ENCODE measurements at regions not wholly inside any gene's neighbourhood (a gene's known extent, or its start where the extent isn't known, plus 50 kb on each side); places are given as distances from the start of the nearest gene placed in this dataset.
A peak's percentile ranks its signal among the peaks of the same experiment; 100 is the strongest.

- H3K4me3 ChIP-seq = no peak overlapping the region
- H3K27me3 ChIP-seq = no peaks in the 10 kb centered on the region
- peaks cover 0 to 47% (median 16%) of the 10 kb centered on the region in 12 donors for H3K4me1 ChIP-seq
- no peak for ATAC-seq
- no peak for DNase-seq
- WGBS, 4 donors = 90 to 96% (median 94%) methylated on average over 3 of the region's 3 CpGs
- no peak overlapping the region for H3K27ac ChIP-seq
- no peaks in the 10 kb centered on the region for H3K36me3 ChIP-seq
- H3K9me3 ChIP-seq = no peaks in the 10 kb centered on the region
- intact Hi-C loops (cut with DNase I) = loop anchor here in 1 of 10 donors (5.0 kb wide), 1 partner anchor 38 kb away; no protein-coding TSS in a partner anchor
- TF ChIP-seq CTCF (IDR thresholded peaks at IDR 0.05) (no peak), POLR2A (IDR thresholded peaks at IDR 0.05) (no peak)
Measured at GRCh38 chr10:3428826-3429225, 256.2 kb upstream of the PITRM1 start.

DNA sequence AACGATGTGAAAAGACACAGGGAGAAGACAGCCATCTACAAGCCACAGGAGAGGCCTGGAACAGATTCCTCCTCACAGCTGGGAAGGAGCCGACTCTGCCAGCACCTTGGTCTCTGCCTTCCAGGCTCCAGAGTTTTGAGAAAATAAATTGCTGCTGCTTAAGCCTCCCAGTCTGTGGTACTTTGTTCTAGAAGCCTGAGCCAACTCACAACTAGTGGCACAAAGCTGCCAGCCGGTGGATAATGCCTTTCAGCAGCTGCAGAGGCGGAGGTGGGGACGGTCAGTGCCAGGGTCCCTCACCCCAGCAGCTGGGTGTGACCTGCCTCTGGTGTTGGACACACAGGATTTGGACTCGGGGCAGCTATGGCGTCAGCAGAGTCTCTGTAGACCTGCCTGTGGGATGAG lies 255.4 kb upstream of the PITRM1 start:
- Histone ChIP-seq H3K9me3 (no peaks in the 10 kb centered on the region), H3K27me3 (no peaks in the 10 kb centered on the region), H3K4me1 (peaks cover 0 to 48% (median 17%) of the 10 kb centered on the region in 12 donors), H3K27ac (peak overlapping the region in 4 of 12 donors; percentile 27 to 51 (median 40)), H3K4me3 (no peak overlapping the region), H3K36me3 (no peaks in the 10 kb centered on the region)
- 82 to 87% (median 84%) methylated on average over 7 of the region's 7 CpGs for WGBS, 4 donors
- intact Hi-C loops (cut with DNase I) = loop anchor here in 1 of 10 donors (5.0 kb wide), 1 partner anchor 39 kb away; no protein-coding TSS in a partner anchor
- peak in 4 of 5 donors; percentile 35 to 64 (median 38) for DNase-seq
- TF ChIP-seq POLR2A (IDR thresholded peaks at IDR 0.05) = no peak
- no peak for TF ChIP-seq CTCF (IDR thresholded peaks at IDR 0.05)
- ATAC-seq = peak in 3 of 4 donors; percentile 37 to 41 (median 40)

- H3K27ac ChIP-seq = peak overlapping the region in 5 of 12 donors; percentile 27 to 70 (median 45)
Measured at GRCh38 chr10:3427347-3427746, 254.8 kb upstream of the PITRM1 start.

More at GRCh38 chr10:3427347-3427746, 254.8 kb upstream of the PITRM1 start:
- Histone ChIP-seq H3K4me3 (no peak overlapping the region), H3K27me3 (no peaks in the 10 kb centered on the region), H3K36me3 (no peaks in the 10 kb centered on the region), H3K4me1 (peaks cover 0 to 48% (median 17%) of the 10 kb centered on the region in 12 donors), H3K9me3 (no peaks in the 10 kb centered on the region)
- intact Hi-C loops (cut with DNase I) = loop anchor here in 1 of 10 donors (5.0 kb wide), 1 partner anchor 40 kb away; no protein-coding TSS in a partner anchor
- TF ChIP-seq CTCF (IDR thresholded peaks at IDR 0.05) = no peak
- TF ChIP-seq POLR2A (IDR thresholded peaks at IDR 0.05) = no peak
- ATAC-seq (peak in 2 of 4 donors; percentile 12 to 30), DNase-seq (no peak)
- 84 to 87% (median 86%) methylated on average over 2 of the region's 2 CpGs for whole genome bisulfite sequencing, 4 donors

Measured in heart left ventricle (tissue), 16 donors.